Mesothelial cell of epicardium (in vitro differentiated cells): ENCODE measurements at regions not wholly inside any gene's neighbourhood (a gene's known extent, or its start where the extent isn't known, plus 50 kb on each side); places are given as distances from the start of the nearest gene placed in this dataset.
"Not testable (repeated sequence)": the region's sequence is repeated elsewhere in the genome, so short reads cannot be mapped to it uniquely, and the experiment has no call there.

Experiments used
- DNase-seq, 2 experiments: peaks; one replicate each; pipeline ENCODE4 v3.0.0; 2021; ENCODE audit warnings: low spot score in 2 of 2; ENCODE audit not compliant: unreplicated experiment in 2 of 2
- H3K27ac Mint-ChIP-seq: 2 replicates; pipeline ENCODE4 v1.8.0; 2021; ENCODE audit warnings: mixed read lengths
- H3K27me3 Mint-ChIP-seq: 2 replicates; pipeline ENCODE4 v1.8.0; 2021; ENCODE audit warnings: low read depth, mixed read lengths
- H3K36me3 Mint-ChIP-seq: 2 replicates; pipeline ENCODE4 v1.8.0; 2021; ENCODE audit warnings: mixed read lengths
- H3K4me1 Mint-ChIP-seq: 2 replicates; pipeline ENCODE4 v1.8.0; 2021; ENCODE audit warnings: mixed read lengths
- H3K4me3 Mint-ChIP-seq: 2 replicates; pipeline ENCODE4 v1.8.0; 2021; ENCODE audit warnings: mild to moderate bottlenecking, moderate library complexity, mixed read lengths
- H3K9me3 Mint-ChIP-seq: 2 replicates; pipeline ENCODE4 v1.8.0; 2021; ENCODE audit warnings: mixed read lengths
- CTCF ChIP-seq: fragments of 200-600 bp; sonication (generic); IDR thresholded peaks from one replicate; pipeline ENCODE4 v1.5.0; 2021; ENCODE audit warnings: antibody characterized with exemption; ENCODE audit not compliant: unreplicated experiment

DNA sequence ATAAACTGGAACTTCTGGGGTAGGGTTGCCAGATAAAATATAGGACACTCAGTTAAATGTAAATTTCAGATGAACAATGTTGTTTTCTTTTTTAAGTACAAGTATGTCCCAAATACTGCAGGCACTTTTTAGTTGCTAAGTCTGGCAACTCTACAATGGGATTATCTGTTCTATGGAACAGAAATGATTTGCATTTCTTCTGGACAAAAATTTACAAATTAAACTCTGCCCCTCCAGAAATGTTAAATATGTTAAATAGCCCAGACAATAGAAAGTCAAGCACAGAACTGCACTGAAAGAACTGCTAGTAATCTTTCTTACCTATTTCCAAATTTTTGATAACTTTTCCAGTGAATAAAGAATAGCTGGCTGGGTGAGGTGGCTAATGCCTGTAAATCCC is 140.1 kb upstream of the DDX53 start:
- Mint-ChIP-seq H3K4me1 (no peaks in the 10 kb centered on the region), H3K4me3 (no peak overlapping the region), H3K36me3 (no peaks in the 10 kb centered on the region), H3K27me3 (no peaks in the 10 kb centered on the region), H3K27ac (no peak overlapping the region), H3K9me3 (peaks cover 14% of the 10 kb centered on the region)
- no peak for TF ChIP-seq CTCF
- DNase-seq = no peak

DNA sequence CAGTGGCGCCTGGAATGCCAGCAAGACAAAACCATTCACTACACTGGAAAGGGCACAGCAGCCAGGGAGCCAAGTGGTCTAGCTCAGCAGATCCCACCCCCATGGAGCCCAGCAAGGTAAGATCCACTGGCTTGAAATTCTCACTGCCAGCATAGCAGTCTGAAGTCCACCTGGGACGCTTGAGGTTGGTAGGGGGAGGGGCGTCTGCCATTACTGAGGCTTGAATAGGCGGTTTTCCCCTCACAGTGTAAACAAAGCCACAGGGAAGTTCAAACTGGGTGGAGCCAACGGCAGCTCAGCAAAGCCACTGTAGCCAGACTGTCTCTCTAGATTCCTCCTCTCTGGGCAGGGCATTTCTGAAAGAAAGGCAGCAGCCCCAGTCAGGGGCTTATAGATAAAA is 133.0 kb upstream of the DDX53 start:
- not testable (repeated sequence) for H3K27ac Mint-ChIP-seq, H3K27me3 Mint-ChIP-seq, H3K36me3 Mint-ChIP-seq, H3K4me3 Mint-ChIP-seq, H3K4me1 Mint-ChIP-seq, DNase-seq
- peaks cover 60% of the 10 kb centered on the region for H3K9me3 Mint-ChIP-seq

DNA sequence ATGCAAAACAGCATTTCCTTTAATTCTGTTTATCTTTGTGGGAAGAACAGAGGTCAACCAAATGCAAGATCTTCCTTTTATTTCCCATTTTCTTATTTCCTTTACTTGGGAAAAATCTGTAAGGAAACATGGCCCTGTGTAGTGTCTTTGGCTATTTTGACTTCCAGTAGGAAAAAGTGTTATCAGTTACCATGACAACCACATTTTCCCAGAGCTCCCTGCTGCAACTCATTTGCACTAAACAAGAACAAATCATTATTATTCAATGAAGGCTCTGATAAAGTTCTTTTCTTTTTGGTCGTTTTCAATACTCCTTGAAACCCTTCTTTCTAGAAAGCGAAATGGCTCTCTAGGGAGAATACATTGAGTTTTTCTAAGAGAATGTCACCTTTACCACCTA is 117.2 kb upstream of the DDX53 start:
- peaks cover 33% of the 10 kb centered on the region for H3K9me3 Mint-ChIP-seq
- H3K27me3 Mint-ChIP-seq = no peaks in the 10 kb centered on the region
- no peak overlapping the region for H3K27ac Mint-ChIP-seq
- H3K4me3 Mint-ChIP-seq = no peak overlapping the region
- H3K36me3 Mint-ChIP-seq = no peaks in the 10 kb centered on the region
- no peak for DNase-seq
- TF ChIP-seq CTCF = no peak
- no peaks in the 10 kb centered on the region for H3K4me1 Mint-ChIP-seq

DNA sequence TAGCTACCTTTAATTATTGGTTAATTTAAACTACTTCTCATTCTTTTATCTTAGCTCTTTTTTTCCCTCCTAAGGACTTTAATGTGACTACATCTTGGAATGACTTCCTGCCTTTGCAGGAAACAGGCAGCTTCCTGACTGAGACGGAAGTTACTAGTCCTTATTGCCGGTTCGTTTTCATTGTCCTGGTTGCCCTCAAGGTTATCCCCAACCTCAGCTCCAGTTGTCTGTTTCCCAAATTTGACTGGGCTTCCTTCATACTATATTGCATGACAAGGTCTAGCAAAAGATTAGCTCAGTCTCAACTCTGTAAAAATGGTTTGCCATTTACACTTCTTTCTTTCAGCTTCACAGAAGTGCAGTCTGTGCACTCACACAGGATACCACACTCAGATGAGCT is 109.9 kb upstream of the DDX53 start:
- Mint-ChIP-seq H3K36me3 (no peaks in the 10 kb centered on the region), H3K9me3 (peaks cover 22% of the 10 kb centered on the region), H3K4me1 (peaks cover 7% of the 10 kb centered on the region), H3K4me3 (no peak overlapping the region), H3K27ac (no peak overlapping the region), H3K27me3 (no peaks in the 10 kb centered on the region)
- no peak for DNase-seq
- TF ChIP-seq CTCF = no peak

DNA sequence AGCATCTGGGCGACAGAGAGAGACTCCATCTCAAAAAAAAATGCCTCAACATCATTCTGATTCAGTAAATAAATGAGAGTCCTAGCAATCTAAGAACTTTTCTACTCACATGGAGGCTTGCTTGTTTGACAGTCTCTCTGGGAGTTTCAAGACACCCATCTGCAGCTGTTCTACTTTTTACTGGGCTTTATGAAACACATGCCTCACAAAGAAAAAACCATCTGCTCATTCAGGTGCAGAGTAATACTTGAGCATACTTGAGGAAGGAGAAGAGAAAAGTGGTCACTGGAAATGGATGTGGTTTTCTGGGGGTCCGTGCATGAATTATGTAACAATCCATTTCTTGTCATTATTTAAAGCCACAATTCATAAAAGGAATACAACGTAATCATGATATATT is 87.1 kb upstream of the DDX53 start:
- peaks cover 9% of the 10 kb centered on the region for H3K4me1 Mint-ChIP-seq
- no peaks in the 10 kb centered on the region for H3K27me3 Mint-ChIP-seq
- TF ChIP-seq CTCF = no peak
- H3K27ac Mint-ChIP-seq = no peak overlapping the region
- peaks cover 42% of the 10 kb centered on the region for H3K9me3 Mint-ChIP-seq
- no peak for DNase-seq
- no peak overlapping the region for H3K4me3 Mint-ChIP-seq
- H3K36me3 Mint-ChIP-seq = peaks cover 4% of the 10 kb centered on the region

DNA sequence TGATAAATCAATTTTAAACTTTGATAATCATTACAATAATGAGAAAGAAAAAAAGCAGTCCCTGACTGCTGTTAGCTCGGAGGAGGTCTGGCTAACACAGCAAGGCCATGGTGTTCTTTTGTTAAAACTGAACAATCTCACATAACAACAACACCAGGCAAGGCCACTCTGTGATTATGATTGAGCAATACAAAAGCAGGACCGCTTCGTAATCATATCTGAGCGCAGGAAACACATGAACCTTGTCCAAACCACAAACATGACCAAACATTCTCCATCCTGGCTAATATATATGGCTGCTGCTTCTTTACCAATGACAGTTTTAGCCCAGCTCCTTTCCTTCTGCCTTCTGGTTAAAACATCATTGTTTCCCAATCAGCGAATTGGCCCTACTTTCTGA is 76.8 kb upstream of the DDX53 start:
- Mint-ChIP-seq H3K4me3 (no peak overlapping the region), H3K27me3 (no peaks in the 10 kb centered on the region), H3K4me1 (no peaks in the 10 kb centered on the region), H3K36me3 (no peaks in the 10 kb centered on the region), H3K27ac (no peak overlapping the region), H3K9me3 (peaks cover 28% of the 10 kb centered on the region)
- no peak for TF ChIP-seq CTCF
- no peak for DNase-seq
